Central memory CD8-positive, alpha-beta T cell (primary cell): ENCODE measurements at regions not wholly inside any gene's neighbourhood (a gene's known extent, or its start where the extent isn't known, plus 50 kb on each side); places are given as distances from the start of the nearest gene placed in this dataset.

Experiments used
- ATAC-seq: fragments of 150-1000 bp; cut with Tn5 transposase; replicated peaks from 2 replicates; pipeline ENCODE4 v1.10.0; 2022; ENCODE audit warnings: mild to moderate bottlenecking, moderate FRiP score, moderate number of reproducible peaks; ENCODE audit not compliant: poor library complexity, severe bottlenecking; ENCODE audit errors: extremely low read depth
- DNase-seq, 2 donors: peaks; one replicate each; pipeline ENCODE4 v3.0.0; 2021; ENCODE audit warnings: low spot score in 2 of 2
- H3K27ac Mint-ChIP-seq: one replicate; pipeline ENCODE4 v1.8.0; 2022; ENCODE audit warnings: low read depth, mild to moderate bottlenecking, moderate library complexity, mixed read lengths
- H3K27me3 Mint-ChIP-seq: one replicate; pipeline ENCODE4 v1.8.0; 2022; ENCODE audit warnings: mixed read lengths
- H3K36me3 Mint-ChIP-seq: one replicate; pipeline ENCODE4 v1.8.0; 2022; ENCODE audit warnings: mild to moderate bottlenecking, moderate library complexity, mixed read lengths; ENCODE audit not compliant: insufficient read depth
- H3K4me1 Mint-ChIP-seq: one replicate; pipeline ENCODE4 v1.8.0; 2022; ENCODE audit warnings: mixed read lengths
- H3K4me3 Mint-ChIP-seq: one replicate; pipeline ENCODE4 v1.8.0; 2022; ENCODE audit warnings: mild to moderate bottlenecking, moderate library complexity, mixed read lengths
- H3K9me3 Mint-ChIP-seq: one replicate; pipeline ENCODE4 v1.8.0; 2022; ENCODE audit warnings: mixed read lengths

GRCh38 chr10:33396279-33396678 lies 61.8 kb upstream of the NRP1 start:
- DNase-seq (no peak), ATAC-seq (no peak)
- Mint-ChIP-seq H3K4me1 (no peaks in the 10 kb centered on the region), H3K27ac (no peak overlapping the region), H3K4me3 (no peak overlapping the region), H3K27me3 (peaks cover 12% of the 10 kb centered on the region), H3K9me3 (peaks cover 9% of the 10 kb centered on the region), H3K36me3 (no peaks in the 10 kb centered on the region)

GRCh38 chr10:33395201-33395600 lies 60.7 kb upstream of the NRP1 start:
- Mint-ChIP-seq H3K36me3 (no peaks in the 10 kb centered on the region), H3K27me3 (peaks cover 2% of the 10 kb centered on the region), H3K27ac (no peak overlapping the region), H3K9me3 (peaks cover 9% of the 10 kb centered on the region), H3K4me3 (no peak overlapping the region), H3K4me1 (no peaks in the 10 kb centered on the region)
- ATAC-seq (no peak), DNase-seq (no peak)

- Mint-ChIP-seq H3K36me3 (no peaks in the 10 kb centered on the region), H3K27ac (no peak overlapping the region), H3K9me3 (peaks cover 6% of the 10 kb centered on the region), H3K27me3 (peaks cover 18% of the 10 kb centered on the region), H3K4me3 (no peak overlapping the region), H3K4me1 (no peaks in the 10 kb centered on the region)
- ATAC-seq: no peak
- no peak for DNase-seq
These were observed 58.2 kb upstream of the NRP1 start for GRCh38 chr10:33392706-33393105.

- Mint-ChIP-seq H3K27me3 (peaks cover 18% of the 10 kb centered on the region), H3K27ac (no peak overlapping the region), H3K4me1 (no peaks in the 10 kb centered on the region), H3K9me3 (no peaks in the 10 kb centered on the region), H3K36me3 (no peaks in the 10 kb centered on the region), H3K4me3 (no peak overlapping the region)
- DNase-seq: no peak
- no peak for ATAC-seq
These were observed 57.4 kb upstream of the NRP1 start for GRCh38 chr10:33391611-33392465.

- Mint-ChIP-seq H3K27ac (no peak overlapping the region), H3K27me3 (peaks cover 18% of the 10 kb centered on the region), H3K36me3 (no peaks in the 10 kb centered on the region), H3K9me3 (no peaks in the 10 kb centered on the region), H3K4me1 (no peaks in the 10 kb centered on the region), H3K4me3 (no peak overlapping the region)
- DNase-seq (no peak), ATAC-seq (no peak)
These were observed 55.6 kb upstream of the NRP1 start for GRCh38 chr10:33390046-33390445.

- H3K36me3 Mint-ChIP-seq: no peaks in the 10 kb centered on the region
- no peaks in the 10 kb centered on the region for H3K9me3 Mint-ChIP-seq
- peaks cover 26% of the 10 kb centered on the region for H3K27me3 Mint-ChIP-seq
- DNase-seq (no peak), ATAC-seq (no peak)
- H3K4me1 Mint-ChIP-seq: no peaks in the 10 kb centered on the region
- no peak overlapping the region for H3K4me3 Mint-ChIP-seq
- H3K27ac Mint-ChIP-seq: no peak overlapping the region
These were observed 54.3 kb upstream of the NRP1 start for GRCh38 chr10:33388785-33389184.

GRCh38 chr10:33388382-33388781 lies 53.9 kb upstream of the NRP1 start:
- Mint-ChIP-seq H3K4me3 (no peak overlapping the region), H3K27me3 (peaks cover 30% of the 10 kb centered on the region)

GRCh38 chr10:33387720-33388119 lies 53.3 kb upstream of the NRP1 start:
- Mint-ChIP-seq H3K36me3 (no peaks in the 10 kb centered on the region), H3K27me3 (peaks cover 35% of the 10 kb centered on the region), H3K4me1 (no peaks in the 10 kb centered on the region), H3K4me3 (no peak overlapping the region), H3K9me3 (no peaks in the 10 kb centered on the region), H3K27ac (no peak overlapping the region)
- DNase-seq: no peak
- no peak for ATAC-seq

More at GRCh38 chr10:33388382-33388781, 53.9 kb upstream of the NRP1 start:
- H3K27ac Mint-ChIP-seq: no peak overlapping the region
- H3K4me1 Mint-ChIP-seq: no peaks in the 10 kb centered on the region
- ATAC-seq: no peak
- no peaks in the 10 kb centered on the region for H3K9me3 Mint-ChIP-seq
- H3K36me3 Mint-ChIP-seq: no peaks in the 10 kb centered on the region
- no peak for DNase-seq

GRCh38 chr10:33386926-33387325 lies 52.5 kb upstream of the NRP1 start:
- Mint-ChIP-seq H3K9me3 (no peaks in the 10 kb centered on the region), H3K27ac (no peak overlapping the region), H3K4me3 (no peak overlapping the region), H3K27me3 (peaks cover 43% of the 10 kb centered on the region), H3K4me1 (no peaks in the 10 kb centered on the region), H3K36me3 (no peaks in the 10 kb centered on the region)
- DNase-seq (no peak), ATAC-seq (no peak)

- H3K9me3 Mint-ChIP-seq: no peaks in the 10 kb centered on the region
- no peaks in the 10 kb centered on the region for H3K36me3 Mint-ChIP-seq
- ATAC-seq (no peak), DNase-seq (no peak)
- H3K27ac Mint-ChIP-seq: no peak overlapping the region
- H3K4me3 Mint-ChIP-seq: no peak overlapping the region
- peaks cover 50% of the 10 kb centered on the region for H3K27me3 Mint-ChIP-seq
- no peaks in the 10 kb centered on the region for H3K4me1 Mint-ChIP-seq
These were observed 51.2 kb upstream of the NRP1 start for GRCh38 chr10:33385686-33386085.

- peaks cover 53% of the 10 kb centered on the region for H3K27me3 Mint-ChIP-seq
- no peak for DNase-seq
- H3K4me1 Mint-ChIP-seq: no peaks in the 10 kb centered on the region
- H3K9me3 Mint-ChIP-seq: no peaks in the 10 kb centered on the region
- H3K4me3 Mint-ChIP-seq: no peak overlapping the region
- no peaks in the 10 kb centered on the region for H3K36me3 Mint-ChIP-seq
- H3K27ac Mint-ChIP-seq: no peak overlapping the region
- ATAC-seq: no peak
These were observed 50.5 kb upstream of the NRP1 start for GRCh38 chr10:33385015-33385414.
